ENCODE measurements at regions not wholly inside any gene's neighbourhood (a gene's known extent, or its start where the extent isn't known, plus 50 kb on each side); places are given as distances from the start of the nearest gene placed in this dataset.
"Not testable (repeated sequence)": the region's sequence is repeated elsewhere in the genome, so short reads cannot be mapped to it uniquely, and the experiment has no call there.

- DNase-seq; in situ Hi-C loops (cut with HindIII; ENCODE audit: low pct_ligation_motif_present, low pct_unique_long_range_greater_than_20kb, low sequenced_read_pairs): not testable (repeated sequence)
These were observed 51.1 kb upstream of the RASSF6 start for GRCh38 chr4:73671348-73671747.

GRCh38 chr4:73673286-73673685, 53.0 kb upstream of the RASSF6 start:
- in situ Hi-C loops (cut with HindIII; ENCODE audit: low pct_ligation_motif_present, low pct_unique_long_range_greater_than_20kb, low sequenced_read_pairs), result no loop called here

GRCh38 chr4:73674451-73674919, 54.2 kb upstream of the RASSF6 start:
- in situ Hi-C loops (cut with HindIII; ENCODE audit: low pct_ligation_motif_present, low pct_unique_long_range_greater_than_20kb, low sequenced_read_pairs), result no loop called here
- DNase-seq, result no peak

More at GRCh38 chr4:73673286-73673685, 53.0 kb upstream of the RASSF6 start:
- no peak for DNase-seq

- DNase-seq, result no peak
- in situ Hi-C loops (cut with HindIII; ENCODE audit: low pct_ligation_motif_present, low pct_unique_long_range_greater_than_20kb, low sequenced_read_pairs), result no loop called here
These were observed 55.4 kb upstream of the RASSF6 start for GRCh38 chr4:73675623-73676022.

- in situ Hi-C loops (cut with HindIII; ENCODE audit: low pct_ligation_motif_present, low pct_unique_long_range_greater_than_20kb, low sequenced_read_pairs), result no loop called here
- DNase-seq, result no peak
These were observed 55.9 kb upstream of the RASSF6 start for GRCh38 chr4:73676136-73676535.

- in situ Hi-C loops (cut with HindIII; ENCODE audit: low pct_ligation_motif_present, low pct_unique_long_range_greater_than_20kb, low sequenced_read_pairs), result no loop called here
- DNase-seq, result peak; percentile 85
These were observed 56.7 kb upstream of the RASSF6 start for GRCh38 chr4:73676861-73677323.

GRCh38 chr4:73679836-73680235, 59.6 kb upstream of the RASSF6 start:
- DNase-seq, result no peak
- in situ Hi-C loops (cut with HindIII; ENCODE audit: low pct_ligation_motif_present, low pct_unique_long_range_greater_than_20kb, low sequenced_read_pairs), result no loop called here

- no peak for DNase-seq
- in situ Hi-C loops (cut with HindIII; ENCODE audit: low pct_ligation_motif_present, low pct_unique_long_range_greater_than_20kb, low sequenced_read_pairs), result no loop called here
These were observed 58.6 kb upstream of the CXCL8 start for GRCh38 chr4:73681776-73682175.

- DNase-seq, result no peak
- in situ Hi-C loops (cut with HindIII; ENCODE audit: low pct_ligation_motif_present, low pct_unique_long_range_greater_than_20kb, low sequenced_read_pairs), result no loop called here
These were observed 57.9 kb upstream of the CXCL8 start for GRCh38 chr4:73682508-73682907.

GRCh38 chr4:73683033-73683432, 57.3 kb upstream of the CXCL8 start:
- in situ Hi-C loops (cut with HindIII; ENCODE audit: low pct_ligation_motif_present, low pct_unique_long_range_greater_than_20kb, low sequenced_read_pairs), result no loop called here
- no peak for DNase-seq

- in situ Hi-C loops (cut with HindIII; ENCODE audit: low pct_ligation_motif_present, low pct_unique_long_range_greater_than_20kb, low sequenced_read_pairs), result no loop called here
- no peak for DNase-seq
These were observed 56.9 kb upstream of the CXCL8 start for GRCh38 chr4:73683456-73683855.

GRCh38 chr4:73684097-73684496, 56.3 kb upstream of the CXCL8 start:
- in situ Hi-C loops (cut with HindIII; ENCODE audit: low pct_ligation_motif_present, low pct_unique_long_range_greater_than_20kb, low sequenced_read_pairs), result no loop called here
- no peak for DNase-seq

- DNase-seq, result no peak
- in situ Hi-C loops (cut with HindIII; ENCODE audit: low pct_ligation_motif_present, low pct_unique_long_range_greater_than_20kb, low sequenced_read_pairs), result no loop called here
These were observed 55.3 kb upstream of the CXCL8 start for GRCh38 chr4:73685052-73685451.

GRCh38 chr4:73687421-73687820, 52.9 kb upstream of the CXCL8 start:
- in situ Hi-C loops (cut with HindIII; ENCODE audit: low pct_ligation_motif_present, low pct_unique_long_range_greater_than_20kb, low sequenced_read_pairs), result no loop called here

GRCh38 chr4:73690051-73690738, 50.2 kb upstream of the CXCL8 start:
- in situ Hi-C loops (cut with HindIII; ENCODE audit: low pct_ligation_motif_present, low pct_unique_long_range_greater_than_20kb, low sequenced_read_pairs), result no loop called here
- DNase-seq, result no peak

More at GRCh38 chr4:73687421-73687820, 52.9 kb upstream of the CXCL8 start:
- DNase-seq, result no peak
